Uterus (tissue), 2 donors: ENCODE measurements at regions not wholly inside any gene's neighbourhood (a gene's known extent, or its start where the extent isn't known, plus 50 kb on each side); places are given as distances from the start of the nearest gene placed in this dataset.

Experiments
- CTCF ChIP-seq, 4 experiments: fragments of 200-600 bp in 2 of 4; fragments of 450-650 bp in 2 of 4; sonication (generic) in 2 of 4; IDR thresholded peaks; one replicate each; pipeline ENCODE4 v1.5.1; 2016 to 2019; ENCODE audit warnings: antibody characterized with exemption in 4 of 4, mild to moderate bottlenecking in 2 of 4, moderate library complexity in 1 of 4
- POLR2A ChIP-seq, 2 donors: fragments of 450-650 bp; IDR thresholded peaks; one replicate each; pipeline ENCODE4 v1.6.1; 2016; ENCODE audit warnings: antibody characterized with exemption in 2 of 2, mild to moderate bottlenecking in 1 of 2, moderate library complexity in 1 of 2

- TF ChIP-seq CTCF (IDR thresholded peaks at IDR 0.05) (no peak), POLR2A (IDR thresholded peaks at IDR 0.05) (no peak)
Observed at GRCh38 chr11:29327891-29328290, 688.9 kb downstream of the KCNA4 start.
